ENCODE measurements at regions not wholly inside any gene's neighbourhood (a gene's known extent, or its start where the extent isn't known, plus 50 kb on each side); places are given as distances from the start of the nearest gene placed in this dataset.

- TF ChIP-seq, protein P1, sequence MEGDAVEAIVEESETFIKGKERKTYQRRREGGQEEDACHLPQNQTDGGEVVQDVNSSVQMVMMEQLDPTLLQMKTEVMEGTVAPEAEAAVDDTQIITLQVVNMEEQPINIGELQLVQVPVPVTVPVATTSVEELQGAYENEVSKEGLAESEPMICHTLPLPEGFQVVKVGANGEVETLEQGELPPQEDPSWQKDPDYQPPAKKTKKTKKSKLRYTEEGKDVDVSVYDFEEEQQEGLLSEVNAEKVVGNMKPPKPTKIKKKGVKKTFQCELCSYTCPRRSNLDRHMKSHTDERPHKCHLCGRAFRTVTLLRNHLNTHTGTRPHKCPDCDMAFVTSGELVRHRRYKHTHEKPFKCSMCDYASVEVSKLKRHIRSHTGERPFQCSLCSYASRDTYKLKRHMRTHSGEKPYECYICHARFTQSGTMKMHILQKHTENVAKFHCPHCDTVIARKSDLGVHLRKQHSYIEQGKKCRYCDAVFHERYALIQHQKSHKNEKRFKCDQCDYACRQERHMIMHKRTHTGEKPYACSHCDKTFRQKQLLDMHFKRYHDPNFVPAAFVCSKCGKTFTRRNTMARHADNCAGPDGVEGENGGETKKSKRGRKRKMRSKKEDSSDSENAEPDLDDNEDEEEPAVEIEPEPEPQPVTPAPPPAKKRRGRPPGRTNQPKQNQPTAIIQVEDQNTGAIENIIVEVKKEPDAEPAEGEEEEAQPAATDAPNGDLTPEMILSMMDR (IDR thresholded peaks at IDR 0.05; ENCODE audit: insufficient read depth, low read depth, low read length, missing control alignments), result no peak
- H3K4me3 ChIP-seq (ENCODE audit: low read length), result no peak overlapping the region
These were observed 297.3 kb downstream of the INSC start for GRCh38 chr11:15412054-15412453.

GRCh38 chr11:15418921-15419320, 304.2 kb downstream of the INSC start:
- TF ChIP-seq, protein P1 (IDR thresholded peaks at IDR 0.05; ENCODE audit: insufficient read depth, low read depth, low read length, missing control alignments), result no peak
- DNase-seq (ENCODE audit: low read depth), result no peak
- no peak overlapping the region for H3K4me3 ChIP-seq (ENCODE audit: low read length)

More at GRCh38 chr11:15412054-15412453, 297.3 kb downstream of the INSC start:
- peak; percentile 4 for DNase-seq (ENCODE audit: low read depth)

DNA sequence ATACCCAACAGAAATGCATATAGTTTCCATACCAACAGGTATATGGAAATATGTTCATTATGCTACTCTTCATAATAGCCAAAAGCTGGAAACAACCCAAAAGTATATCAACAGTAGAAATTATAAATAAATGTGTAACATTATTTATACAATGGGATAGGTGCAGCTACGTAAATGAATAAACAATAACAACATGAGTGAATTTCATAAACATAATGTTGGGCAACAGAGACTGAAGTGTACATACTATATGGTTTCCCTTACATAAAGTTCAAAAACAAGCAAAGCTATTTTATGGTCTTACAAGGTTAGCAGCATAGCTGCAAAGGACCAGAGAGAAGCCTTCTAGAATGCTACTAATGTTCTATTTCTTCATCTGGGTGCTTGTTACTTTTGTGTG, 305.0 kb downstream of the INSC start:
- TF ChIP-seq, protein P1 (IDR thresholded peaks at IDR 0.05; ENCODE audit: insufficient read depth, low read depth, low read length, missing control alignments), result no peak
- no peak overlapping the region for H3K4me3 ChIP-seq (ENCODE audit: low read length)
- no peak for DNase-seq (ENCODE audit: low read depth)

DNA sequence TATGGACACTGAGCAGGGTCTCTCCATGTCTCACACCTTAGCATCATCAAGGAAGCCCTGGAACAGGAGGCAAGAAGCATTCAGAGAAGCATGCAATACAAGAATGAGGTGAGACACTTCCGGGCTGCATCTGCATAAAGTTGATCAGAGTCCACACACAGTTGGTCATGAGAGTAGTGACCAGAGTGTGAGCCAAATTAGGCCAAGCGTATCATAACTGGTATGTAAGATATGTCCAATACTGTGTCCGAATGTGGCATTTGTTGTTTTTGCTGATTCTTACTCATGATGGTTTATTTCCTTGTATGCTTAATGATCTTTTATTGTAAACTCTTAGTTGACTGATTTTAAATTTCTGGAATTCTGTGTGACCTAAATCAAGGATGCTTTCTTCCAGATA, 315.7 kb downstream of the INSC start:
- no peak overlapping the region for H3K4me3 ChIP-seq (ENCODE audit: low read length)
- DNase-seq (ENCODE audit: low read depth), result no peak
- TF ChIP-seq, protein P1 (IDR thresholded peaks at IDR 0.05; ENCODE audit: insufficient read depth, low read depth, low read length, missing control alignments), result no peak

GRCh38 chr11:15434529-15434928, 319.8 kb downstream of the INSC start:
- TF ChIP-seq, protein P1 (IDR thresholded peaks at IDR 0.05; ENCODE audit: insufficient read depth, low read depth, low read length, missing control alignments), result no peak
- H3K4me3 ChIP-seq (ENCODE audit: low read length), result no peak overlapping the region
- no peak for DNase-seq (ENCODE audit: low read depth)

GRCh38 chr11:15446315-15446714, 331.6 kb downstream of the INSC start:
- no peak for DNase-seq (ENCODE audit: low read depth)
- H3K4me3 ChIP-seq (ENCODE audit: low read length), result no peak overlapping the region

DNA sequence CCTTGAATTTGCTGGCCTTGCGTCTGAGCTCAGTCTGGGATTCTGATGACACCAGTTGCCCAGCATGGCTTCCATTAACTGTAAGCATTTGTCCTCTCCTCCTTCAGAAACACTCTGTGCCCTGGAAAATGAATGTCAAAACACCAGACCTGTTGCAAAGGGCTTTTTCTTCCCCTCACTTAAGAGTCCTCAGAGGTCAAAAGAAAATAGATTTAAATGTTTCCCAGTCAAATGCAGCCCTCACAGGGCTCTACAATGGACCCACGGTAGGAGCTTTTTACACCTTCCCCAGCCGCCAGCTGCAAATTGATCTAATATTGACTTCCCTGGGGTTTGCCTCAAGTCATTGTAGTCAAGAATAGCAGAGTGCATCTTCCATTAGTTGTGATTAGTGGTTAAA, 332.2 kb downstream of the INSC start:
- TF ChIP-seq, protein P1 (IDR thresholded peaks at IDR 0.05; ENCODE audit: insufficient read depth, low read depth, low read length, missing control alignments), result no peak
- DNase-seq (ENCODE audit: low read depth), result no peak
- no peak overlapping the region for H3K4me3 ChIP-seq (ENCODE audit: low read length)

More at GRCh38 chr11:15446315-15446714, 331.6 kb downstream of the INSC start:
- TF ChIP-seq, protein P1 (IDR thresholded peaks at IDR 0.05; ENCODE audit: insufficient read depth, low read depth, low read length, missing control alignments), result no peak

Measured in epithelial cell of esophagus (primary cell).